ENCODE measurements at regions not wholly inside any gene's neighbourhood (a gene's known extent, or its start where the extent isn't known, plus 50 kb on each side); places are given as distances from the start of the nearest gene placed in this dataset.

DNA sequence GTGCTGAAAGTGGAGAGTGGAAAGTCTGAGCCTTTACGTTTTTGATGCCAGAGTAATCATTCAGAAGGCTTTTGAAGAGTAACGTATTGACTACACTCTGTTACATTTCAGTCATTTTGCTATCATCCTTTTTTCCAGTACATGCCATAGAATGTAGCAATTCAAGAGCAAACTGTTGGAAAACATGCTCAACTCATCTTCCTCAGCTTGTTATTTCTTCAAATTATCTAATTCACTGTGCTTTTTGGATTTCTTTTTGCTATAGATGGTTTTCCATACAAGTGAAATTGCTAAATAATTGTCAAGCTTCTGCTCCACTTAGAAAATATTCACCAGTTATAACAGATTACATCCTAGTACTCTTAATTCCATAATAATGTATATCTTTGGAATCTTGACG lies 129.9 kb upstream of the CLEC14A start:
- TF ChIP-seq FOXM1 (IDR thresholded peaks at IDR 0.05; ENCODE audit: borderline replicate concordance), result no peak
- no peak for TF ChIP-seq SP1 (IDR thresholded peaks at IDR 0.05)
- TF ChIP-seq NFRKB (IDR thresholded peaks at IDR 0.05), result no peak
- TF ChIP-seq FOXA1 (IDR thresholded peaks at IDR 0.05), result no peak
- no peak for TF ChIP-seq SUZ12 (IDR thresholded peaks at IDR 0.05)
- TF ChIP-seq FOXK2 (IDR thresholded peaks at IDR 0.05), result no peak
- no peak for TF ChIP-seq L3MBTL2 (conservative IDR thresholded peaks at IDR 0.05)
- no peak for TF ChIP-seq HDGF (IDR thresholded peaks at IDR 0.05; ENCODE audit: borderline replicate concordance)
